T-cell (primary cell): ENCODE measurements at regions not wholly inside any gene's neighbourhood (a gene's known extent, or its start where the extent isn't known, plus 50 kb on each side); places are given as distances from the start of the nearest gene placed in this dataset.

Experiments used
- ATAC-seq, 4 experiments: fragments of 200-7000 bp in 3 of 4; fragments of 150-1000 bp in 1 of 4; cut with Tn5 transposase; replicated peaks in 1 of 4; 1 replicate in 3 of 4; 2 replicates in 1 of 4; pipeline ENCODE4 v1.10.0; 2021; ENCODE audit warnings: moderate library complexity in 3 of 4, mild to moderate bottlenecking in 2 of 4, moderate number of reproducible peaks in 1 of 4
- CTCF ChIA-PET, 2 donors: fragments of 300-600 bp; sonication (Branson Sonifier 250); formaldehyde crosslinking; loops; one replicate each; lab custom pipeline; 2022; ENCODE audit warnings: antibody characterized with exemption in 2 of 2; lab: Charles Lee
- POLR2A ChIA-PET, 2 donors: fragments of 300-600 bp; sonication (Branson Sonifier 250); formaldehyde crosslinking; loops; one replicate each; lab custom pipeline; 2022; ENCODE audit warnings: antibody characterized with exemption in 2 of 2; lab: Charles Lee
- DNase-seq, 35 experiments: peaks; one replicate each; pipeline versions ENCODE4 v3.0.0 to v3.0.0-alpha.2; 2013 to 2023
- H3K27ac ChIP-seq: one replicate; pipeline ENCODE4 v1.5.1; 2013; ENCODE audit warnings: low read length
- H3K27me3 ChIP-seq, 2 experiments: replicated peaks in 1 of 2; 1 replicate in 1 of 2; 2 replicates in 1 of 2; pipeline versions ENCODE4 v1.6.1 to v1.7.0; 2013; ENCODE audit warnings: low read length in 1 of 2, mixed read lengths in 1 of 2; ENCODE audit not compliant: control insufficient read depth in 2 of 2, insufficient read depth in 2 of 2; ENCODE audit errors: extremely low read depth in 1 of 2
- H3K36me3 ChIP-seq, 2 donors: 1 replicate in 1 of 2; 2 replicates in 1 of 2; pipeline versions ENCODE4 v1.6.1 to v1.7.0; 2013; ENCODE audit warnings: low read length in 1 of 2; ENCODE audit not compliant: control insufficient read depth in 2 of 2, insufficient read depth in 1 of 2; ENCODE audit errors: extremely low read depth in 1 of 2
- H3K4me1 ChIP-seq, 2 experiments: 1 replicate in 1 of 2; 2 replicates in 1 of 2; pipeline versions ENCODE4 v1.6.1 to v1.7.0; 2013; ENCODE audit warnings: low read length in 2 of 2, mixed read lengths in 1 of 2; ENCODE audit not compliant: insufficient read depth in 2 of 2, control insufficient read depth in 1 of 2; ENCODE audit errors: extremely low read depth in 1 of 2
- H3K4me3 ChIP-seq, 2 donors: 1 replicate in 1 of 2; 2 replicates in 1 of 2; pipeline versions ENCODE4 v1.5.1 to v1.7.0; 2013; ENCODE audit warnings: mild to moderate bottlenecking in 2 of 2, low read length in 1 of 2, moderate library complexity in 1 of 2; ENCODE audit not compliant: control insufficient read depth in 1 of 2; ENCODE audit errors: extremely low read depth in 1 of 2
- H3K9me3 ChIP-seq: 2 replicates; pipeline ENCODE4 v1.7.0; 2013
- H3K27ac Mint-ChIP-seq, 2 donors: one replicate each; pipeline ENCODE4 v1.8.0; 2020 to 2021; ENCODE audit warnings: mild to moderate bottlenecking in 2 of 2, mixed read lengths in 2 of 2
- H3K27me3 Mint-ChIP-seq, 2 donors: one replicate each; pipeline ENCODE4 v1.8.0; 2021 to 2022; ENCODE audit warnings: mixed read lengths in 2 of 2
- H3K36me3 Mint-ChIP-seq: one replicate; pipeline ENCODE4 v1.8.0; 2021; ENCODE audit warnings: mixed read lengths
- H3K4me1 Mint-ChIP-seq, 3 donors: one replicate each; pipeline ENCODE4 v1.8.0; 2020 to 2022; ENCODE audit warnings: mixed read lengths in 3 of 3, mild to moderate bottlenecking in 1 of 3
- H3K4me3 Mint-ChIP-seq, 3 donors: one replicate each; pipeline ENCODE4 v1.8.0; 2020 to 2022; ENCODE audit warnings: mild to moderate bottlenecking in 3 of 3, mixed read lengths in 3 of 3, moderate library complexity in 3 of 3
- H3K9me3 Mint-ChIP-seq, 3 donors: one replicate each; pipeline ENCODE4 v1.8.0; 2020 to 2022; ENCODE audit warnings: mixed read lengths in 3 of 3
- WGBS: methylation state at CpG from one replicate; pipeline ENCODE4 v1.1.5; 2013; ENCODE audit warnings: missing lambda C conversion rate; ENCODE audit not compliant: insufficient coverage; 5-methylcytosine and 5-hydroxymethylcytosine counted together

GRCh38 chr16:82322177-82322576 lies 152.2 kb upstream of the MPHOSPH6 start:
- no peaks in the 10 kb centered on the region for H3K9me3 ChIP-seq
- ChIA-PET POLR2A (no interaction called here), CTCF (no interaction called here)
- ATAC-seq (no peak), DNase-seq (no peak)
- no peaks in the 10 kb centered on the region for H3K4me1 Mint-ChIP-seq
- no peak overlapping the region for H3K27ac Mint-ChIP-seq
- no peak overlapping the region for H3K4me3 ChIP-seq
- H3K27me3 Mint-ChIP-seq, result peaks cover 2 to 9% of the 10 kb centered on the region in 2 donors
- no peaks in the 10 kb centered on the region for H3K4me1 ChIP-seq
- H3K4me3 Mint-ChIP-seq, result no peak overlapping the region
- H3K27ac ChIP-seq, result no peak overlapping the region
- H3K36me3 Mint-ChIP-seq, result no peaks in the 10 kb centered on the region
- H3K27me3 ChIP-seq, result no peaks in the 10 kb centered on the region
- peaks cover 8 to 20% (median 11%) of the 10 kb centered on the region in 3 donors for H3K9me3 Mint-ChIP-seq
- no peaks in the 10 kb centered on the region for H3K36me3 ChIP-seq

- Mint-ChIP-seq H3K4me1 (no peaks in the 10 kb centered on the region), H3K9me3 (peaks cover 2 to 16% (median 6%) of the 10 kb centered on the region in 3 donors), H3K36me3 (no peaks in the 10 kb centered on the region), H3K4me3 (no peak overlapping the region), H3K27ac (no peak overlapping the region), H3K27me3 (peaks cover 2 to 5% of the 10 kb centered on the region in 2 donors)
- 86% methylated on average over 1 of the region's 1 CpG for WGBS
- ChIA-PET POLR2A (interaction anchor here in 1 of 2 donors (0.7 kb wide), 1 partner anchor 130 kb away, joined by 3 read pairs; no protein-coding TSS in a partner anchor), CTCF (no interaction called here)
- ATAC-seq, result no peak
- DNase-seq, result no peak
- Histone ChIP-seq H3K27me3 (no peaks in the 10 kb centered on the region), H3K9me3 (no peaks in the 10 kb centered on the region), H3K4me3 (no peak overlapping the region), H3K4me1 (no peaks in the 10 kb centered on the region), H3K27ac (no peak overlapping the region), H3K36me3 (no peaks in the 10 kb centered on the region)
Observed at GRCh38 chr16:82319038-82319437, 149.0 kb upstream of the MPHOSPH6 start.

GRCh38 chr16:82317411-82318167 lies 147.6 kb upstream of the MPHOSPH6 start:
- 90% methylated on average over 4 of the region's 7 CpGs for WGBS
- CTCF ChIA-PET, result no interaction called here

GRCh38 chr16:82313754-82314153 lies 143.7 kb upstream of the MPHOSPH6 start:
- Mint-ChIP-seq H3K4me1 (no peaks in the 10 kb centered on the region), H3K4me3 (no peak overlapping the region), H3K27me3 (peaks cover 11% of the 10 kb centered on the region in 2 donors), H3K36me3 (no peaks in the 10 kb centered on the region), H3K27ac (no peak overlapping the region), H3K9me3 (peaks cover 0 to 4% (median 0%) of the 10 kb centered on the region in 3 donors)
- ChIA-PET CTCF (no interaction called here), POLR2A (no interaction called here)
- ATAC-seq (no peak), DNase-seq (no peak)
- Histone ChIP-seq H3K4me1 (no peaks in the 10 kb centered on the region), H3K27me3 (peaks cover 0 to 5% of the 10 kb centered on the region in 2 experiments), H3K27ac (no peak overlapping the region), H3K36me3 (no peaks in the 10 kb centered on the region), H3K9me3 (no peaks in the 10 kb centered on the region), H3K4me3 (no peak overlapping the region)
- WGBS, result no CpG with 5 or more reads among the region's 1 CpG

More at GRCh38 chr16:82317411-82318167, 147.6 kb upstream of the MPHOSPH6 start:
- no peaks in the 10 kb centered on the region for H3K9me3 ChIP-seq
- H3K27ac ChIP-seq, result no peak overlapping the region
- H3K4me1 Mint-ChIP-seq, result no peaks in the 10 kb centered on the region
- POLR2A ChIA-PET, result no interaction called here
- no peak for DNase-seq
- no peaks in the 10 kb centered on the region for H3K36me3 ChIP-seq
- ATAC-seq, result no peak
- peaks cover 0 to 6% (median 3%) of the 10 kb centered on the region in 3 donors for H3K9me3 Mint-ChIP-seq
- no peaks in the 10 kb centered on the region for H3K4me1 ChIP-seq
- no peaks in the 10 kb centered on the region for H3K27me3 ChIP-seq
- H3K27ac Mint-ChIP-seq, result no peak overlapping the region
- no peak overlapping the region for H3K4me3 ChIP-seq
- no peaks in the 10 kb centered on the region for H3K36me3 Mint-ChIP-seq
- peaks cover 4 to 8% of the 10 kb centered on the region in 2 donors for H3K27me3 Mint-ChIP-seq
- H3K4me3 Mint-ChIP-seq, result no peak overlapping the region

GRCh38 chr16:82311528-82311927 lies 141.5 kb upstream of the MPHOSPH6 start:
- ChIA-PET POLR2A (no interaction called here), CTCF (no interaction called here)
- Histone ChIP-seq H3K36me3 (no peaks in the 10 kb centered on the region), H3K27me3 (peaks cover 0 to 5% of the 10 kb centered on the region in 2 experiments), H3K9me3 (no peaks in the 10 kb centered on the region), H3K4me3 (no peak overlapping the region), H3K27ac (no peak overlapping the region), H3K4me1 (no peaks in the 10 kb centered on the region)
- H3K27ac Mint-ChIP-seq, result no peak overlapping the region
- DNase-seq, result no peak
- peaks cover 0 to 4% (median 0%) of the 10 kb centered on the region in 3 donors for H3K9me3 Mint-ChIP-seq
- peaks cover 11% of the 10 kb centered on the region in 2 donors for H3K27me3 Mint-ChIP-seq
- no peak for ATAC-seq
- no peaks in the 10 kb centered on the region for H3K4me1 Mint-ChIP-seq
- H3K4me3 Mint-ChIP-seq, result no peak overlapping the region
- no peaks in the 10 kb centered on the region for H3K36me3 Mint-ChIP-seq
- 82% methylated on average over 4 of the region's 5 CpGs for WGBS

GRCh38 chr16:82302042-82302727 lies 132.2 kb upstream of the MPHOSPH6 start:
- Histone ChIP-seq H3K9me3 (no peaks in the 10 kb centered on the region), H3K27me3 (peaks cover 0 to 3% of the 10 kb centered on the region in 2 experiments), H3K4me3 (no peak overlapping the region), H3K4me1 (no peaks in the 10 kb centered on the region), H3K36me3 (no peaks in the 10 kb centered on the region), H3K27ac (no peak overlapping the region)
- no peak overlapping the region for H3K27ac Mint-ChIP-seq
- ATAC-seq (no peak), DNase-seq (no peak)
- 73% methylated on average over 10 of the region's 17 CpGs for WGBS
- no peak overlapping the region for H3K4me3 Mint-ChIP-seq
- H3K36me3 Mint-ChIP-seq, result no peaks in the 10 kb centered on the region
- no peaks in the 10 kb centered on the region for H3K27me3 Mint-ChIP-seq
- H3K9me3 Mint-ChIP-seq, result peaks cover 0 to 4% (median 0%) of the 10 kb centered on the region in 3 donors
- POLR2A ChIA-PET, result no interaction called here
- H3K4me1 Mint-ChIP-seq, result no peaks in the 10 kb centered on the region
- CTCF ChIA-PET, result no interaction called here
